ENCODE measurements at regions not wholly inside any gene's neighbourhood (a gene's known extent, or its start where the extent isn't known, plus 50 kb on each side); places are given as distances from the start of the nearest gene placed in this dataset.

- TF ChIP-seq ZBTB33 (IDR thresholded peaks at IDR 0.05; ENCODE audit: extremely low read depth, insufficient replicate concordance, low read length) (no peak), FOSL1 (IDR thresholded peaks at IDR 0.05; ENCODE audit: low read depth) (no peak), POLR2A (IDR thresholded peaks at IDR 0.05; ENCODE audit: borderline replicate concordance, extremely low read depth, insufficient read depth, insufficient read length) (no peak), POLR2AphosphoS5 (IDR thresholded peaks at IDR 0.05; ENCODE audit: low read depth, low read length) (no peak), ZFX (IDR thresholded peaks at IDR 0.05) (no peak), REST (IDR thresholded peaks at IDR 0.05; ENCODE audit: low read depth) (no peak), SP1 (IDR thresholded peaks at IDR 0.05; ENCODE audit: low read depth) (no peak), ELF1 (IDR thresholded peaks at IDR 0.05; ENCODE audit: borderline replicate concordance, low read depth) (no peak), MAX (IDR thresholded peaks at IDR 0.05) (no peak), SRF (IDR thresholded peaks at IDR 0.05; ENCODE audit: low read depth) (no peak), CBX3 (IDR thresholded peaks at IDR 0.05; ENCODE audit: low read depth) (no peak), RAD21 (IDR thresholded peaks at IDR 0.05; ENCODE audit: low read depth) (no peak), TCF7L2 (IDR thresholded peaks at IDR 0.05; ENCODE audit: borderline replicate concordance, extremely low read depth, insufficient read depth, insufficient read length) (no peak), JUND (IDR thresholded peaks at IDR 0.05) (no peak)
- Histone ChIP-seq H3K4me2 (ENCODE audit: low read length) (no peak overlapping the region), H3K9me3 (ENCODE audit: control insufficient read depth in 1 of 2, insufficient read depth in 1 of 2, low read depth in 1 of 2, low read length in 2 of 2) (peaks cover 10 to 12% of the 10 kb centered on the region in 2 experiments; a peak in 3 of 4 replicates), H3K4me3 (replicated peaks in 1 of 2; ENCODE audit: low read depth in 1 of 2, low read length in 2 of 2) (no peak overlapping the region), H3K4me1 (ENCODE audit: control insufficient read depth in 1 of 2, insufficient read depth in 2 of 2, low read length in 2 of 2) (no peaks in the 10 kb centered on the region), H3K79me2 (ENCODE audit: insufficient read depth, low read length) (no peaks in the 10 kb centered on the region), H3K9me2 (ENCODE audit: insufficient read depth) (no peaks in the 10 kb centered on the region), H4K20me1 (ENCODE audit: insufficient read depth) (no peaks in the 10 kb centered on the region), H3K27ac (ENCODE audit: low read depth, low read length) (no peak overlapping the region), H3K9ac (ENCODE audit: low read length) (no peak overlapping the region), H2AFZ (ENCODE audit: low read depth, low read length, poor library complexity, severe bottlenecking) (no peak overlapping the region), H3K27me3 (ENCODE audit: insufficient read depth, low read length) (no peaks in the 10 kb centered on the region), H3K36me3 (ENCODE audit: control insufficient read depth in 1 of 2, insufficient read depth in 2 of 2, low read length in 2 of 2) (no peaks in the 10 kb centered on the region)
- ATAC-seq: no peak
- POLR2A ChIA-PET: no interaction called here
- no peak for DNase-seq (ENCODE audit: low read depth, low spot score)
- intact Hi-C loops (cut with micrococcal nuclease): no loop called here
- CTCF ChIA-PET: no interaction called here
- no TSS peak for BruUV-seq (replicated peaks)
- RAD21 ChIA-PET (ENCODE audit: low non-redundant PET in 1 of 2, low total read pairs in 2 of 2, uncharacterized antibody in 2 of 2, unreplicated experiment in 2 of 2): no interaction called here
These were observed 470.0 kb upstream of the GCFC2 start for GRCh38 chr2:76180676-76181075.
